Brain microvascular endothelial cell (primary cell): ENCODE measurements at regions not wholly inside any gene's neighbourhood (a gene's known extent, or its start where the extent isn't known, plus 50 kb on each side); places are given as distances from the start of the nearest gene placed in this dataset.

Experiments used
- DNase-seq: peaks from one replicate; pipeline ENCODE4 v3.0.0-alpha.2; 2020
- H3K27ac ChIP-seq: fragments of 250-450 bp; sonication (Bioruptor Pico); 2 replicates; pipeline ENCODE4 v1.5.1; 2020; ENCODE audit warnings: mild to moderate bottlenecking, moderate library complexity
- H3K27me3 ChIP-seq: fragments of 250-450 bp; sonication (Bioruptor Pico); replicated peaks from 2 replicates; pipeline ENCODE4 v1.5.1; 2020; ENCODE audit warnings: mild to moderate bottlenecking
- H3K36me3 ChIP-seq: fragments of 250-450 bp; sonication (Bioruptor Pico); replicated peaks from 2 replicates; pipeline ENCODE4 v1.5.1; 2020; ENCODE audit warnings: mild to moderate bottlenecking
- H3K4me3 ChIP-seq: 2 replicates; pipeline ENCODE4 v1.5.1; 2011; ENCODE audit warnings: low read depth, mild to moderate bottlenecking, control low read depth, low read length, moderate library complexity
- CTCF ChIP-seq: IDR thresholded peaks from 2 replicates; pipeline ENCODE4 v1.5.1; 2011; ENCODE audit warnings: low read depth, mild to moderate bottlenecking, moderate library complexity, low read length, control low read depth, inconsistent platforms; ENCODE audit errors: missing control alignments
- in situ Hi-C: cut with HindIII; loops from 2 replicates; pipeline ENCODE4 v1.10.0; 2017; ENCODE audit warnings: low sequenced_read_pairs, low pct_ligation_motif_present

DNA sequence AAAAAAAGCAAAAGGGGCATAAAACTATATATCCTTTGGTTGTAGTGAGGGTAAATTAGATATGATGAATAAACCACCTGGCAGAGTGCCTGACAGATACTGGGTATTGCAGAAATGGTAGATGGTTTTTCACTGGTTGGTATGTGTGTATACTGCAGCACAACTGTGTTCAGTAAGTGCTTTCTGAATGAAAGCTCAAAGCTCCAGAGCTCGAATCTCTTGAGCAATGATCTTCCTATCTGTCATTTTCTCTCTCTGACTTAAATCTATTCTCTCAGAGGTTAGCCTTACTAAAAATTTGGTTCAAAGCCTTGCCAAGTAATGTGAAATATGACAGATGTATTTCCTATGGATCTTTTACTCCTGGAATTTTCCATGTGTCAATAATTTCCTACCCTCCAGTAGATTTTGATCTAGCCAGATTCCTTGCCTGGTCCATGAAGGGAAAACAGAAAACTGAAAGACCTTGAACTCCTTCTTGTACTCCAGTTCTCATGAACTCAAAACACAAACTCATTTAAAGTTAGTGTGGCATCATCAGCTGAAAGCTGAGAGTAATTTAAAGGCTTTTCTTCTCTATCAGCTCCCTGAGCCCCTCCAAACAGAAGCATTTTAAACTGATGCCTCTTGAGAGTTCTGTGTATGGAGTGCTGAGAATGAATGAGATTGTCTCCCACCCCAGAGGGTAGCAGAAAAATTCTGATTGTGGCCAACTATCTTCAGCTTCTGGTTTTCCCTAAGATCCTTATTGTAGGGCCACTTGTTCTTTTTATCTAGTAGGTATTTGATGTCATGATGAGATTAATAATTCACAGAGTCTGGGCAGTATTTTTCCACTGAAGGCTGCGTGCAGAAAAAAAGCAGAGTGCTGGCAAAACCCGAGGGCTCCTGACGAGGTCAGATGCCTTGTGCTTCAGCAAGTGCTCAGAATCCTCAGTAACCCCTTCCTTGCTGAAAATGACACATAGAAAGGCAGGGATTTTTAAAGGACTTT, 363.4 kb upstream of the BOD1L1 start:
- Histone ChIP-seq H3K4me3 (no peak overlapping the region), H3K36me3 (no peaks in the 10 kb centered on the region), H3K27me3 (no peaks in the 10 kb centered on the region), H3K27ac (peak overlapping the region; percentile 97)
- DNase-seq, result peak; percentile 61
- in situ Hi-C loops, result no loop called here
- TF ChIP-seq CTCF, result no peak

DNA sequence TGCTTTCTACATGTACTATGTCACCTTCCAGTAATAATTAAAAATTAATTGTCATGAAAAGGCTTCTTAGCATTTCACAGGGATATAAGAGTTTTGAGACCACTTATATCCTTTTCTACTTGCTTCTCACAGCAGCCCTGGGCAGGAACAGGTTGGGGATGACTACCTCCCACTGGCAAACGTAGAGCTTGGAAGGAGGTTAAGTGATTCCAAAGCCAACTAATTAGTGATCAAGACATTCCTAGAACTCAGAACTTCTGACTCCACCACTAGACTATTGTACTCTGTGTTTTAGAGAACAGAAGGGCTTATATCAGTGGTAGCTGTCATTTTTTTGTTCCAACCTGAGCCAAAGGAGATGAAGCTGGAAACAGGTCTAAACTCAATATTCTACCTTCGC, 364.5 kb upstream of the BOD1L1 start:
- in situ Hi-C loops, result no loop called here
- TF ChIP-seq CTCF, result no peak
- Histone ChIP-seq H3K27ac (peak overlapping the region; percentile 97), H3K4me3 (no peak overlapping the region), H3K27me3 (no peaks in the 10 kb centered on the region), H3K36me3 (no peaks in the 10 kb centered on the region)
- no peak for DNase-seq

GRCh38 chr4:13992975-13993520, 365.5 kb upstream of the BOD1L1 start:
- H3K27ac ChIP-seq, result no peak overlapping the region
- no peak overlapping the region for H3K4me3 ChIP-seq
- H3K36me3 ChIP-seq, result no peaks in the 10 kb centered on the region
- no peak for TF ChIP-seq CTCF
- no peak for DNase-seq
- in situ Hi-C loops, result no loop called here
- no peaks in the 10 kb centered on the region for H3K27me3 ChIP-seq

- no peak overlapping the region for H3K4me3 ChIP-seq
- H3K27me3 ChIP-seq, result no peaks in the 10 kb centered on the region
- H3K36me3 ChIP-seq, result no peaks in the 10 kb centered on the region
- no peak for DNase-seq
- no peak for TF ChIP-seq CTCF
- H3K27ac ChIP-seq, result no peak overlapping the region
- in situ Hi-C loops, result no loop called here
Measured at GRCh38 chr4:13994016-13994415, 366.5 kb upstream of the BOD1L1 start.

- no peaks in the 10 kb centered on the region for H3K36me3 ChIP-seq
- no peaks in the 10 kb centered on the region for H3K27me3 ChIP-seq
- TF ChIP-seq CTCF, result no peak
- H3K4me3 ChIP-seq, result no peak overlapping the region
- no peak for DNase-seq
- H3K27ac ChIP-seq, result no peak overlapping the region
- in situ Hi-C loops, result no loop called here
Measured at GRCh38 chr4:13998850-13999445, 371.4 kb upstream of the BOD1L1 start.
